ENCODE measurements at regions not wholly inside any gene's neighbourhood (a gene's known extent, or its start where the extent isn't known, plus 50 kb on each side); places are given as distances from the start of the nearest gene placed in this dataset.

DNA sequence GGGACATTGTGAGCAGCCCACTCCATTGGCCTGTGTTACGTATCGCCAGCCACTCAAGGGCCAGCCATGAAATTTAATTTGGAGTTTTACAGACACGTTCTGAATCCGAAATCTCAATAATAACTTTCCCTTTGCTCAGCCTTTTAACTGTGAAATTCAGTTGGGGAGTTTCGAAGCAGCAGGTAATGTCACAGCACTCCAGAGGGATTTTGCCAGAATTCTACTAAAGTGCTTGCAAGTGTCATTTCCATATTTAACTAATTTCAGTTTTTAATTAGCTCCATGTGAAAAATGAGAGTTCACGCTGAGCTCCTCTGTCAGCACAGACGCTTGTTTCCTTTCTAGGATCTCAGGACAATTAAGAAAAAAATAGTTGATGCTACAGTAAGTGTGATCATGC, 267.1 kb upstream of the WWC1 start:
- H3K27ac Mint-ChIP-seq: no peak overlapping the region
- Histone ChIP-seq H3K27ac (ENCODE audit: low read depth in 1 of 2, low read length in 2 of 2) (no peak overlapping the region), H3K79me2 (ENCODE audit: insufficient read depth, low read length) (no peaks in the 10 kb centered on the region), H3K9me3 (replicated peaks in 1 of 2; ENCODE audit: control insufficient read depth in 1 of 2, insufficient read depth in 1 of 2, low read length in 2 of 2) (no peaks in the 10 kb centered on the region), H3K36me3 (replicated peaks in 1 of 2; ENCODE audit: control insufficient read depth in 1 of 2, insufficient read depth in 2 of 2, low read length in 2 of 2) (no peaks in the 10 kb centered on the region), H3K9ac (ENCODE audit: insufficient read depth, low read length, poor library complexity, severe bottlenecking) (no peak overlapping the region), H3K4me1 (ENCODE audit: control insufficient read depth in 1 of 2, insufficient read depth in 2 of 2, low read length in 2 of 2) (no peaks in the 10 kb centered on the region), H3K4me3 (replicated peaks in 1 of 3; ENCODE audit: low read depth in 2 of 3, low read length in 3 of 3) (no peak overlapping the region), H4K20me1 (ENCODE audit: insufficient read depth, low read length) (no peaks in the 10 kb centered on the region), H2AFZ (ENCODE audit: insufficient read depth, low read depth, low read length, poor library complexity, severe bottlenecking) (no peak overlapping the region), H3K27me3 (ENCODE audit: control insufficient read depth in 2 of 2, insufficient read depth in 2 of 2, low read length in 2 of 2) (peaks cover 4 to 6% of the 10 kb centered on the region in 2 donors), H3K4me2 (replicated peaks; ENCODE audit: extremely low read depth, low read length, poor library complexity, severe bottlenecking) (no peak overlapping the region)
- H3K4me1 Mint-ChIP-seq: no peaks in the 10 kb centered on the region
- 92% methylated on average over 4 of the region's 7 CpGs for WGBS (ENCODE audit: insufficient coverage)
- TF ChIP-seq, protein P1, sequence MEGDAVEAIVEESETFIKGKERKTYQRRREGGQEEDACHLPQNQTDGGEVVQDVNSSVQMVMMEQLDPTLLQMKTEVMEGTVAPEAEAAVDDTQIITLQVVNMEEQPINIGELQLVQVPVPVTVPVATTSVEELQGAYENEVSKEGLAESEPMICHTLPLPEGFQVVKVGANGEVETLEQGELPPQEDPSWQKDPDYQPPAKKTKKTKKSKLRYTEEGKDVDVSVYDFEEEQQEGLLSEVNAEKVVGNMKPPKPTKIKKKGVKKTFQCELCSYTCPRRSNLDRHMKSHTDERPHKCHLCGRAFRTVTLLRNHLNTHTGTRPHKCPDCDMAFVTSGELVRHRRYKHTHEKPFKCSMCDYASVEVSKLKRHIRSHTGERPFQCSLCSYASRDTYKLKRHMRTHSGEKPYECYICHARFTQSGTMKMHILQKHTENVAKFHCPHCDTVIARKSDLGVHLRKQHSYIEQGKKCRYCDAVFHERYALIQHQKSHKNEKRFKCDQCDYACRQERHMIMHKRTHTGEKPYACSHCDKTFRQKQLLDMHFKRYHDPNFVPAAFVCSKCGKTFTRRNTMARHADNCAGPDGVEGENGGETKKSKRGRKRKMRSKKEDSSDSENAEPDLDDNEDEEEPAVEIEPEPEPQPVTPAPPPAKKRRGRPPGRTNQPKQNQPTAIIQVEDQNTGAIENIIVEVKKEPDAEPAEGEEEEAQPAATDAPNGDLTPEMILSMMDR (IDR thresholded peaks at IDR 0.05): no peak
- DNase-seq: no peak
- H3K4me3 Mint-ChIP-seq: no peak overlapping the region
- intact Hi-C loops (cut with micrococcal nuclease): no loop called here
- H3K9me3 Mint-ChIP-seq: peaks cover 0 to 2% (median 0%) of the 10 kb centered on the region in 7 donors
- no peaks in the 10 kb centered on the region for H3K36me3 Mint-ChIP-seq
- peaks cover 0 to 5% (median 2%) of the 10 kb centered on the region in 3 donors for H3K27me3 Mint-ChIP-seq (ENCODE audit: low read depth in 3 of 3)

DNA sequence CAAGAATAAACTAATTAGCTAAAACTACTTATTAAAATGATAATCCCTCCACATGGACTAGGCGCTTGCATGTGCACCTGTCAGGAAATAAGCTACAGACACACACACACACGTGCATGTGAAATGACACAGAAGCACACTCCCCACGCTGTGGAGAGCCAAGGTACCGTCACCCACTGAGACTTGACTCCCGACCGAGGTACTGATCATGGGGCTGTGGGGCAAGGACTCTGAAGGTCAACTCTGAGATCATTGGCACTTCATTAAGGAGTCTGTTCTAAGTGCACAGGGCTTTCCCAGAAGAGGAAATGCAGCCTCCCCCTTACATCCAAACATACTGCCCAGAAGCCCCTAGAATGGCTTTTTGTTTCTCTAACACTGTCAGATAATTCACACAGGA, 264.4 kb upstream of the WWC1 start:
- Histone ChIP-seq H3K4me2 (replicated peaks; ENCODE audit: extremely low read depth, low read length, poor library complexity, severe bottlenecking) (no peak overlapping the region), H3K36me3 (replicated peaks in 1 of 2; ENCODE audit: control insufficient read depth in 1 of 2, insufficient read depth in 2 of 2, low read length in 2 of 2) (no peaks in the 10 kb centered on the region), H3K9ac (ENCODE audit: insufficient read depth, low read length, poor library complexity, severe bottlenecking) (no peak overlapping the region), H2AFZ (ENCODE audit: insufficient read depth, low read depth, low read length, poor library complexity, severe bottlenecking) (no peak overlapping the region), H3K79me2 (ENCODE audit: insufficient read depth, low read length) (no peaks in the 10 kb centered on the region), H3K9me3 (replicated peaks in 1 of 2; ENCODE audit: control insufficient read depth in 1 of 2, insufficient read depth in 1 of 2, low read length in 2 of 2) (no peaks in the 10 kb centered on the region), H3K4me3 (replicated peaks in 1 of 3; ENCODE audit: low read depth in 2 of 3, low read length in 3 of 3) (no peak overlapping the region), H3K4me1 (ENCODE audit: control insufficient read depth in 1 of 2, insufficient read depth in 2 of 2, low read length in 2 of 2) (no peaks in the 10 kb centered on the region), H4K20me1 (ENCODE audit: insufficient read depth, low read length) (no peaks in the 10 kb centered on the region), H3K27me3 (ENCODE audit: control insufficient read depth in 2 of 2, insufficient read depth in 2 of 2, low read length in 2 of 2) (no peaks in the 10 kb centered on the region), H3K27ac (ENCODE audit: low read depth in 1 of 2, low read length in 2 of 2) (no peak overlapping the region)
- Mint-ChIP-seq H3K36me3 (no peaks in the 10 kb centered on the region), H3K4me3 (no peak overlapping the region), H3K4me1 (no peaks in the 10 kb centered on the region), H3K27me3 (ENCODE audit: low read depth in 3 of 3) (peaks cover 0 to 2% (median 2%) of the 10 kb centered on the region in 3 donors), H3K9me3 (peaks cover 0 to 4% (median 2%) of the 10 kb centered on the region in 7 donors), H3K27ac (no peak overlapping the region)
- intact Hi-C loops (cut with micrococcal nuclease): no loop called here
- TF ChIP-seq, protein P1 (IDR thresholded peaks at IDR 0.05): no peak
- no peak for DNase-seq
- 77% methylated on average over 5 of the region's 6 CpGs for WGBS (ENCODE audit: insufficient coverage)

Data from CD14-positive monocyte (primary cell).